HG03342 (cell line): ENCODE measurements at regions not wholly inside any gene's neighbourhood (a gene's known extent, or its start where the extent isn't known, plus 50 kb on each side); places are given as distances from the start of the nearest gene placed in this dataset.

ENCODE experiments used
- ATAC-seq: cut with Tn5 transposase; IDR thresholded peaks from one replicate; pipeline ENCODE4 v1.9.1; 2021; ENCODE audit warnings: mild to moderate bottlenecking, moderate library complexity; ENCODE audit not compliant: unreplicated experiment

DNA sequence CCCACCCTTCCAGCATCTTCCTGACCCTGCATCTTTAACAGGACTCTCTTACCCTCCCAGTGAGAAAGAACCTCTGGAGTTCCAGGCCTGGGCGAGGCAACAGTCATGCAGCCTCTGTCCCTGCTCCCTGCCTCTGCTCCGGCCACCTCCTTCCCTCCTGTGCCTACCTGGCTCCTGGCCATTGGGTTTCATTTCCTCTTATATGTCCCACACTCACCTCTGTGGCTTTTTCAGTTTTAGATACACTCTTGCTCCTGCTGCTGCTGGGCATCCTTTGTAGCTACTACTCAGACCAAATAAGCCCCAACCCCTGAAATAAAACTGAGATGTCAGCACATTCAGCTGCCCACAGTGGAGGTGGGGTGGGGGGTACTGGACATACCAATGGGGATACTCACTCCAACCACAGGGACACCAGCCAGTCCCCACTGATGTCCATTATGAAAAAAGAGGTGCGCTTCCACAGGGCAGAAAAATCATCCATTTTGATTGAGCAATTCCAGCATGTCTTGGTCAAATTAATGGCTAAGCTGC, 99.1 kb upstream of the NRXN3 start:
- no peak for ATAC-seq

DNA sequence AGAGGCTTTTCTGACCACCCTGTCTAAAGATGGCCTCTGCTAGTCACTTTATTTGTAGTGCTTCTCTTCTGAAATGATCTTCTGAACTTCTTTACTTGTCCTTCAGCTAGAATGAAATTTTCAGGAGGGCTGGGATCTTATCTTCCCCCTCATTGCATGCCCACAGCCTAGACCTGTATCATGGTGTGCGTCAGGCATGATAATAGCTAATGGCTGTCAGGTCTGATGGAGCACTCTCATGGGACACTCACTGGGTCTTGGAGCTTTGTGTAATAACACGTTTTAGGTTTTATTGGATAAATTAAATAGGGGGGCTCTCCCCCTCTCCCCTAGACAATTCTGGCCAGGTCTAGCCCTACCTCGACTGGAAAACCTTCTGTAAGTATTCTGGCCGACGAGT, 97.1 kb upstream of the NRXN3 start:
- ATAC-seq: no peak

GRCh38 chr14:78074561-78074960, 95.6 kb upstream of the NRXN3 start:
- ATAC-seq: no peak

DNA sequence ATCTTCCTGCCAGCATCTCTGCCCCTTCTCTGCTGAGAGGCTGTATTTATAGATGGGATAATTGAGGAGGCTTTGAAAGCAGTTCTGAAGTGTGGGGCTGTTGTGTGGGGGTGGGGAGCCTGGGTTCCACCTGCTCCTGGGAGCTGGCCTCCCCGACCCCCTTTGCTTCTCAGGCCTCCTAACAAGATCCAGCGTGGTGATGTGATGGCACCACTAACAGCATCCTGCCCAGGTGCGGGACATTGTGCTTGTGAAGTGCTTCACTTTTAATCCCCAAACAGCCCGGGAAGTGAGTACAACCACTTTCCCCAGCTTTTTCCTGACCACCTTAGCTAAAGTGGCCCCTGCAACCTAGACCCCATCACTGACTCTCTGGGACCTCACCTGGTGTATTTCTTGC, 95.1 kb upstream of the NRXN3 start:
- no peak for ATAC-seq

DNA sequence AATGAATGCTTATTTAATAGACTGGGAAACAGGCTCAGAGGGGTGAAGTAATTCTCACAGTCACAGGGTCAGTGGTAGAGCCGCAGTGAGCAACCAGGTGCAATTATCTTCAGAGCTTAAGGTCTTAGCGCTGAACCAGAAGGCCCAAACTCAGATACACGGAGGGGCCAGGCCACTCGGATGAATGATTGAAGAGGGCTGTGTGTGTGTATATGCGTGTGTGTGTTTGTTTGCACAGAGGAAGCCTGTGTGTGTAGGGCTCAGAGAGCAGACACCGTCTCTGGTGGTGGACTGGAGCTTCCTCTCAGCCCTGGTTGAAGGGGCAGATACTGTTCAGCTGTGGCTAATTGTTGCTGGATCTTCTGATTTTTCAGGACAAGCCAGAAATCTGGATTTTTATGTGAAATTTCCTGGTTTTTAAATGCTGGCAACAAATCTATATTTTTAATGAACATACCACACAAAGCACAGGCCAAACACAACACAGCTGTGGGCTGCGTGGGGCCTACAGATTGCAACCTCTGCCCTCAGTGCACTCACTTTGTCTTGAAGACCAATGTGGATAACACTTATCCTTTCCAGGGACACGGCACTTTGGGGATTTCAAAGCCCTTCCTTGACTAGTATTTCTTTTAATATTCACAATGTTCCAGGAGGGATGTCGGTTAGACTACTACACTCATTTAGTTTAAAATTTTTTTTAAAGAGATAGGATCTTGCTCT, 94.5 kb upstream of the NRXN3 start:
- no peak for ATAC-seq

- no peak for ATAC-seq
These were observed 88.9 kb upstream of the NRXN3 start for GRCh38 chr14:78081245-78081644.

DNA sequence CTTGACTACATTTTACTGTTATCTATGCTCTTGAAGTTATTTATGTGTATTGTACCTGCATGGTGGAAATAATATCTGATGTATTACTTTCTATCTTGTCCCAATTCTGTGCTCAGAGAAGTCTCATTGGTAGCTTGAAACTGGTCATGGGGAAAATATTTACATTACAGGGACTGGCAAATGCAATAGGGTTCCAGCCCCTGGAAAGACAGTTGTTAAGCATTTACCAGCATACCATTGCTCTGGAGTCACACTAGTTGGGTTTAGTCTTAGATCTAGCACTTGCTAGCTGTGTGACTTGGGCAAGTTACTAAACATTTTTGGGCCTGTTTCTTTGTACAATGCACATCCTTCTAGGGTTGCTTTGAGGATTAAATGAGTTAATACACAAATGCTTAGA, 86.3 kb upstream of the NRXN3 start:
- no peak for ATAC-seq

DNA sequence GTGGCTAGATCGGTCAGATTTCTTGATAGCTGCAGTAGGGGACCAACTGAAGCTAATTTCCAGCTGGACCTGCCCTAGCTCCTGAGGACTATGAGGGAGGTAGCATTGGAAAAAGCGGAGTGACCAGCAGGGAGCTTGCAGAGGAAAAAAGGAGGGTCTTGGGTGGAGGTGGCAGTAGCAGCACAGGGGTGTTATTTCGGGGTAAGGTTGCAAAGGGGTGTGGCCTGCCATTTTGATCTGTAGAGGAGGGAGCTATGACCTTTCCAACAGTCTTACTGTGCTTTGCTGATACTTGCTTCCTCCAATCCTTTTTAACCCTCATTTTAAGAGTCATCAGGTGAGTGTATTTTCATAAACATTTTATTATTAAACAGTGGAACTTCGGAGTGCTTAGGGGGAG, 83.8 kb upstream of the NRXN3 start:
- ATAC-seq: no peak

- no peak for ATAC-seq
These were observed 81.3 kb upstream of the NRXN3 start for GRCh38 chr14:78088916-78089315.

GRCh38 chr14:78090864-78091263, 79.3 kb upstream of the NRXN3 start:
- ATAC-seq: no peak

DNA sequence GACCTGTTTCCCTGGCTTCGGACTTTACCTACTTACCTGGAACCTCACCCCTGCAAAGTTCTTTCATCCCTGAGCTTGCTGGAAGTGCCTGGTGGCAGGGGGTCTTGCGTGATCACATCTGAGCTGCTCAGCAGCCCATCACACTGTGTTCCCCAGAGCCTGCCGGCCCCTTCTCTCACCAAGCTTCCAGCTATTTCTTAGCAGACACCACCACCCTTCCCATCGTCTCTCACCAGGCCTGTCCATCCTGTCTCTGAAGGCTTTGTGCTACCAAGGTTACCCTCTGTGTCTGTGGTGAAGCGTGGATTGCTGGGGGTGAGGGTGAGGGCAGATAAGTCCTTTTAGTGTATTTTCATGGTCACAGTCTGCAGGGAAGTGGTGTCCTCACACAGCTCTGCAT, 78.8 kb upstream of the NRXN3 start:
- no peak for ATAC-seq

- ATAC-seq: no peak
These were observed 78.1 kb upstream of the NRXN3 start for GRCh38 chr14:78092040-78092439.

GRCh38 chr14:78103271-78103670, 66.9 kb upstream of the NRXN3 start:
- no peak for ATAC-seq

GRCh38 chr14:78104160-78104559, 66.0 kb upstream of the NRXN3 start:
- no peak for ATAC-seq

GRCh38 chr14:78104655-78105054, 65.5 kb upstream of the NRXN3 start:
- no peak for ATAC-seq

- no peak for ATAC-seq
These were observed 63.8 kb upstream of the NRXN3 start for GRCh38 chr14:78106381-78106780.

DNA sequence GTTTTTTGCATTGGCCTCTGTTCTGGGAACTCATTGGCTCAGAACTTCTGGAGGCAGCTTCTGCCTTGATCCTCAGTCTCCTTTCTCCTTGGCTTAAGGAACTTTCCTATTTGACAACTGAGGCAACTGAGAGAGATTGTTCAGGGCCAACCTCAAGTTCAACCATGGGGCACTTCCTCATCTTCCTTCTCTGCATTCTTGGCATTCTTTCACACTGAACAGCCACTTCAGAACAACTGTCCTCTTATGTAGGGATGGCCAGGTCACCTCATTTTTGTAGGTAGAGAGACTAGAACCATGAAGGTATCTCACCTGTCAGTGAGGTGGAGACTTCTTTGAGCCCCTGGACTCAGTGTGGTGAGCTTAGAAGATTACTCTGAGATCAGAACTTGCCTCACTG, 63.0 kb upstream of the NRXN3 start:
- no peak for ATAC-seq

GRCh38 chr14:78119440-78119839, 50.7 kb upstream of the NRXN3 start:
- no peak for ATAC-seq
